HEK293T (cell line): ENCODE measurements at regions not wholly inside any gene's neighbourhood (a gene's known extent, or its start where the extent isn't known, plus 50 kb on each side); places are given as distances from the start of the nearest gene placed in this dataset.

Experiments used
- ARNT ChIP-seq: fragments of 450-650 bp; IDR thresholded peaks from 2 replicates; pipeline ENCODE4 v1.6.1; 2017; ENCODE audit warnings: mild to moderate bottlenecking
- ELF4 ChIP-seq: fragments of 450-650 bp; IDR thresholded peaks from 2 replicates; pipeline ENCODE4 v1.6.1; 2017; ENCODE audit warnings: antibody characterized with exemption
- FOXA1 ChIP-seq: fragments of 450-650 bp; IDR thresholded peaks from 2 replicates; pipeline ENCODE4 v1.6.1; 2016; ENCODE audit warnings: mild to moderate bottlenecking
- FOXM1 ChIP-seq: fragments of 450-650 bp; IDR thresholded peaks from 2 replicates; pipeline ENCODE4 v1.6.1; 2017; ENCODE audit warnings: mild to moderate bottlenecking, borderline replicate concordance
- HDGF ChIP-seq: fragments of 450-650 bp; IDR thresholded peaks from 2 replicates; pipeline ENCODE4 v1.6.1; 2017; ENCODE audit warnings: antibody characterized with exemption, borderline replicate concordance
- SP1 ChIP-seq: fragments of 450-650 bp; IDR thresholded peaks from 2 replicates; pipeline ENCODE4 v1.6.1; 2017
- TARDBP ChIP-seq: fragments of 450-650 bp; IDR thresholded peaks from 2 replicates; pipeline ENCODE4 v1.6.1; 2016

DNA sequence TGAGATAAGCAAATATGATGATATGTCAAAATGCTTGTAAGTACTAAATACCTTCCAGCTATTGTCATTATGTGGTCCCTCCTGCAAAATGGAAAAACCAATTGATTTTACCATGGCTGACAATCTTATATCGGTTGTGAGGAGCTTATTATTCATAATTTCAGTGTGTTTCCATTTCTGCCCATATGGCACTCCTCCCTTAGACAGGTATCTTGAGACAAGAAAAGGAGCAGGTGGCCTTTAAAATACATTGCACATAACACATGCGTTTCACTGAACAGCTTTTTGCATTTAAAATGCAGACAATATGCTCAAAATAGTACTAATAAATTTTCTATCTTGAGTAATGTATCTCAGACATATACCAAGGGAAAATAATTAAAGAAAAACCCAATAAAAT lies 60.2 kb upstream of the SH3RF3 start:
- no peak for TF ChIP-seq FOXA1
- TF ChIP-seq TARDBP, result no peak
- TF ChIP-seq SP1, result no peak
- no peak for TF ChIP-seq ELF4
- no peak for TF ChIP-seq FOXM1
- no peak for TF ChIP-seq HDGF
- no peak for TF ChIP-seq ARNT
